HUES64 (cell line): ENCODE measurements at regions not wholly inside any gene's neighbourhood (a gene's known extent, or its start where the extent isn't known, plus 50 kb on each side); places are given as distances from the start of the nearest gene placed in this dataset.
"Not testable (repeated sequence)": the region's sequence is repeated elsewhere in the genome, so short reads cannot be mapped to it uniquely, and the experiment has no call there.

Experiments
- H3K27ac ChIP-seq: 2 replicates; pipeline ENCODE4 v1.7.0; 2013; ENCODE audit warnings: low read depth, low read length, inconsistent platforms
- H3K27me3 ChIP-seq: 2 replicates; pipeline ENCODE4 v1.6.1; 2013; ENCODE audit warnings: mild to moderate bottlenecking, low read length; ENCODE audit not compliant: insufficient read depth
- H3K36me3 ChIP-seq: 2 replicates; pipeline ENCODE4 v1.6.1; 2013; ENCODE audit warnings: mild to moderate bottlenecking, low read length; ENCODE audit not compliant: insufficient read depth
- H3K4me1 ChIP-seq: 2 replicates; pipeline ENCODE4 v1.6.1; 2013; ENCODE audit warnings: mild to moderate bottlenecking, low read length, moderate library complexity; ENCODE audit not compliant: insufficient read depth
- H3K4me3 ChIP-seq: 2 replicates; pipeline ENCODE4 v1.5.1; 2013; ENCODE audit warnings: mild to moderate bottlenecking, low read length, moderate library complexity
- H3K9ac ChIP-seq: 2 replicates; pipeline ENCODE4 v1.6.1; 2013; ENCODE audit warnings: mild to moderate bottlenecking, low read depth, low read length
- H3K9me3 ChIP-seq: 2 replicates; pipeline ENCODE4 v1.6.1; 2013; ENCODE audit warnings: low read depth, low read length; ENCODE audit not compliant: insufficient read depth
- WGBS: fragments of 150-250, 120-280 bp; methylation state at CpG from one replicate; pipeline ENCODE4 v1.1.7; 2013; ENCODE audit warnings: missing lambda C conversion rate; 5-methylcytosine and 5-hydroxymethylcytosine counted together

DNA sequence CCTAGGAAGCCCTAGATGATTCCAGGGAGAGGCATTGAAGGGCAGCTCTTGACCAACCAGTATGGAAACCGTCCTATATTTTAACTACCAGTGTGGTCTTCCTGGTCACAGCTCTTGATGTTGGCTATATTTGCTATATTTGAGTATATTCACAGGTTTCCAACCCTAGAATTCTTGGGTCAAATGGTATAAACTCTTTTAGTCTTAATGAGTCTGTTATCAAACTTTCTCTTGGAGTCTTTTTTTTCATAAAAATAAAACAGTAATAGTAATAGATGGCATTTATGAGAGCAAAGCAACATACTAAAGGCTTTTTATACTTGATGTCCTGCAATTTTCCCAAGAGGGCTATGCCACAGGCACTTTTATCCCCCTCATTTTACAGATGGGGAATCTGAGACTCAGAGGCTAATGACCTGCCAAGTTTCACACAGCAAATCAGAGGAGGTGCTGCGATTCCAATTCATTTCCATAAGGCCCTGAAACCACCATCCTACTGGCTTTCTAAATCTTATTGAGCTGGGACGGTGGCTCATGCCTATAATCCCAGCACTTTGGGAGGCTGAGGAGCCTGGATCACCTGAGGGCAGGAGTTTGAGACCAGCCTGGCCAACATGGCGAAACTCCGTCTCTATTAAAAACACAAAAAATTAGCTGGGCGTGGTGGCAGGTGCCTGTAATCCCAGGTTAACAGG is 217.2 kb upstream of the ZNF217 start:
- Histone ChIP-seq H3K9me3 (no peaks in the 10 kb centered on the region), H3K27ac (no peak overlapping the region), H3K9ac (no peak overlapping the region), H3K36me3 (no peaks in the 10 kb centered on the region), H3K4me1 (peaks cover 13% of the 10 kb centered on the region), H3K27me3 (no peaks in the 10 kb centered on the region), H3K4me3 (no peak overlapping the region)
- 83% methylated on average over 6 of the region's 6 CpGs for WGBS

DNA sequence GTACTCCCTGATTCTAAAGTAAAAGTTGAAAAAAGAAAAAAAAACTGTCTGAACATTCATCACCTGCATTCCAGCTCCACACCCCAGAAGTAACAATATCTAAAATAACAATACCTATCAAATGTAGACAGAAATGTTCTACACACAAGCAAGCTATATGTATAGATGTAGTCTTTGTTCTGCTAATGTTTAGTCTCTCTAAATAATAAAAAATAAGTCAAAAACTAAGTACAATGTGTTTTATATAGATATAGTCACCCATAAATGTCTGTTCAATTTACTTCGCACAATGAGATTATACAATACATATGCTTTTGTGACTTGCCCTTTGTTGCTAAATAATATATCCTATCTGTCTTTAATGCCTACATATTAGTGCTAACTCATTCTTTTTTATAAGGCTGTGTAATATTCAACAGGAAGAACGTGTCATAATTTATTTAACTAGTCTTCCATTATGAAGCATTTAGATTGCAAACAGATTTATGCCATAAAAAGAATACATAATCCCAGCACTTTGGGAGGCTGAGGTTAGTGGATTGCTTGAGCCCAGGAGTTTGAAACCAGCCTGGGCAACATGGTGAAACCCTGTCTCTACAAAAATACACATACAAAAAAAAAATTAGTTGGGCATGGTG is 216.2 kb upstream of the ZNF217 start:
- Histone ChIP-seq H3K4me3 (no peak overlapping the region), H3K4me1 (peaks cover 13% of the 10 kb centered on the region), H3K27me3 (no peaks in the 10 kb centered on the region), H3K27ac (no peak overlapping the region), H3K9me3 (no peaks in the 10 kb centered on the region), H3K36me3 (no peaks in the 10 kb centered on the region), H3K9ac (no peak overlapping the region)
- 100% methylated on average over 1 of the region's 2 CpGs for WGBS

DNA sequence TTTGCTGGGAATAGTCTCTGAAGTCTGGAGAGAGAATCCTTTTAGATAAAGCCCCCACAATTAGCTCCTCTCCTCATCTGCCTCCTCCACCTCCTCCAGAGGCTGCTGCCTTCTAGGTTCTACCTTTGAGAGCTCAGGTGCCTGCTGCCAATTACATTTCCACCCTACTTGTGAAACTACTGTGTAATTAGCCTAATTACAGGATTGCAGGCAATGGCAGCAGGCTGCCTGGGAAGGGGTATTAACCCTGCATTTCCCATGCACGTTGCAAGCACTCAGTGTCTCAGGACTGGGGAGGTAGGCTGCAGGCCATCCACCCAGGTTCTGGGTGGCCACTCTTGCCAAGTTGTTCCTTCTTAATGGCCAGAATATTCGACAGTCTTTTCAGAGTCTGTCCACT is 215.6 kb upstream of the ZNF217 start:
- H3K4me1 ChIP-seq: peaks cover 13% of the 10 kb centered on the region
- no peak overlapping the region for H3K4me3 ChIP-seq
- H3K9ac ChIP-seq: no peak overlapping the region
- WGBS: 34% methylated on average over 2 of the region's 2 CpGs
- no peaks in the 10 kb centered on the region for H3K9me3 ChIP-seq
- no peaks in the 10 kb centered on the region for H3K27me3 ChIP-seq
- no peaks in the 10 kb centered on the region for H3K36me3 ChIP-seq
- H3K27ac ChIP-seq: no peak overlapping the region

DNA sequence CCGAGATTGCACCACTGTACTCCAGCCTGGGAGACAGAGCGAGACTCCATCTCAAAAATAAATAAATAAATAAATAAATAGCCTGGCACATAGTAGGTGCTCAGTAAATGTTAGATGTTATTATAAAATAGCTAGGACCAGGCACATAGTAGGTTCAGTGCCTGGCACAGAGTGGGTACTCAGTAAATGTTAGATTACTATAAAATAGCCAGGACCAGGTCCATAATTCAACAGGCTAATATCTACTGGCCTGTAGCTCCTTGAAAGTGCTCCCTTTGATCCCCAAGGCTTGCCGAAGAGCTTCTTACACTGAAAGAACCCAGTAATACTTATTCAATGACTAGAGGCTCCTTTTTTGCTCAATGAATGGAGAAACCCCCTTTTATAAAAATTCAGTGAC is 215.1 kb upstream of the ZNF217 start:
- no peak overlapping the region for H3K4me3 ChIP-seq
- H3K4me1 ChIP-seq: peaks cover 13% of the 10 kb centered on the region
- no peaks in the 10 kb centered on the region for H3K27me3 ChIP-seq
- WGBS: 91% methylated on average over 2 of the region's 3 CpGs
- H3K36me3 ChIP-seq: no peaks in the 10 kb centered on the region
- H3K9me3 ChIP-seq: no peaks in the 10 kb centered on the region
- no peak overlapping the region for H3K27ac ChIP-seq
- H3K9ac ChIP-seq: no peak overlapping the region

DNA sequence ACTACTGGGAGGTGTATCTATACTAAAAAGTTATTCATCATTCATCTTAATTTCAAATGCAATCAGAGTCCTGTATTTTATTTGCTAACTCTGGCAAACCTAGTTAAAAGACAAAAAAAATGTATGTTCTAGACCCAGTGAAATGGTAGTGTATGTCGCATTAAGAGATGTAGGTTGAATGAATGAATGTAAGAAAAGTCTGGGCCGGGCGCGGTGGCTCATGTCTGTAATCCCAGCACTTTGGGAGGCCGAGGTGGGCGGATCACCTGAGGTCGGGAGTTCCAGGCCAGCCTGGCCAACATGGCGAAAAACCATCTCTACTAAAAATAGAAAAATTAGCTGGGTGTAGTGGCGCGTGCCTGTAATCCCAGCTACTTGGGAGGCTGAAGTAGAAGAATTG is 214.7 kb upstream of the ZNF217 start:
- not testable (repeated sequence) for H3K9ac ChIP-seq, H3K27me3 ChIP-seq, H3K9me3 ChIP-seq, H3K27ac ChIP-seq, H3K4me3 ChIP-seq, H3K36me3 ChIP-seq
- H3K4me1 ChIP-seq: peaks cover 13% of the 10 kb centered on the region
- WGBS: 93% methylated on average over 10 of the region's 10 CpGs

DNA sequence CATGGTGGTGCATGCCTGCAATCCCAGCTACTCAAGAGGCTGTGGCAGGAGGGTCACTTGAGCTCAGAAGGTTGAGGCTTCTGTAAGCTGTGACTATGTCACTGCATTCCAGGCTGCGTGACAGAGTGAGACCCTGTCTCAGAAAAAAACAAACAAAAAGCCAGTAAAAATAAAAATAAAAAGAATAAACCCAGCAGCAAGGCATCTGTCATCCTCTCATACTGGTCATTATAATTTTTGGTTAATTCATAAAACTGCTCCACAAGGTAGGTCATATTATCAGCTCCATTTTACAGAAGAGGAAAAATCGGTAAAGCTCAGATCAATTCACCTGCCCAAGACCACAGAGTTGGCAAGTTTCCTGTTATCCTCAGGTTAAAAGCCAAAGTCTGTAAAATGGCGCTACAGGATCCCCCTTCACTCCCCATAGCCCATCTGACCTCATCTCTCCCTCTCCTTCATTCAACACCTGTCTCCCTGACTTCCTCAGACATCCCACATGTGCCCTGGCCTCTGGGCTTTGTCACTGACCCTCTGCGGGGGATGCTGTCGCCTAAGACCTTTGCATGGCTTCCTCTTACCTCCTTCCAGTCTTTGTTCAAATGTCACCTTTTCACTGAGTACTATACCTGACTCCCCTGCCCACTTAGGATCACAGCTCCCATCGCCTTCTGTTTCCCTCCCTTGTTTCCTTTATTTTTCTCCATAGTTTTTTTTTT is 213.2 kb upstream of the ZNF217 start:
- H3K9me3 ChIP-seq: no peaks in the 10 kb centered on the region
- no peaks in the 10 kb centered on the region for H3K36me3 ChIP-seq
- peaks cover 13% of the 10 kb centered on the region for H3K4me1 ChIP-seq
- H3K9ac ChIP-seq: no peak overlapping the region
- WGBS: 87% methylated on average over 6 of the region's 6 CpGs
- no peak overlapping the region for H3K4me3 ChIP-seq
- no peaks in the 10 kb centered on the region for H3K27me3 ChIP-seq
- no peak overlapping the region for H3K27ac ChIP-seq

DNA sequence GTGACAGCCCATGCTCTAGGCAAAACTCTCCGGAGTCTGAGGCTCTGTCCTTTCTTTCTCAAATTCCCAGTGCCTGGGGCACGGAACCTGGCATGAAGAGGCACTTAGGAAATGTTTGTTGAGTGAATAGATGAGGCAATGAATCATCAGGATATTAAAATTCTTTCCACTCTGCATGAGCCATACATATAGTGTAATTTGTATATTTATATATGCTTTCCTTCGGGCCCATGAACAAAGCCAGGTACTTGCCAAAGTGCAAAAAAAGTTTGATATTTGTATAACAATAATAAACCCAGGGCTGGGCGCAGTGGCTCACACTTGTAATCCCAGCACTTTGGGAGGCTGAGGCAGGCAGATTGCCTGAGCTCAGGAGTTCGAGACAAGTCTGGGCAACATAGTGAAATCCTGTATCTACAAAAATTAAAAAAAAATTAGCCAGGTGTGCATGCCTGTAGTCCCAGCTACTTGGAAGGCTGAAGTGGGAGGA is 212.3 kb upstream of the ZNF217 start:
- H3K4me1 ChIP-seq: peaks cover 13% of the 10 kb centered on the region
- WGBS: 82% methylated on average over 4 of the region's 5 CpGs
- no peaks in the 10 kb centered on the region for H3K9me3 ChIP-seq
- H3K9ac ChIP-seq: no peak overlapping the region
- H3K27me3 ChIP-seq: no peaks in the 10 kb centered on the region
- no peak overlapping the region for H3K4me3 ChIP-seq
- H3K36me3 ChIP-seq: no peaks in the 10 kb centered on the region
- no peak overlapping the region for H3K27ac ChIP-seq

DNA sequence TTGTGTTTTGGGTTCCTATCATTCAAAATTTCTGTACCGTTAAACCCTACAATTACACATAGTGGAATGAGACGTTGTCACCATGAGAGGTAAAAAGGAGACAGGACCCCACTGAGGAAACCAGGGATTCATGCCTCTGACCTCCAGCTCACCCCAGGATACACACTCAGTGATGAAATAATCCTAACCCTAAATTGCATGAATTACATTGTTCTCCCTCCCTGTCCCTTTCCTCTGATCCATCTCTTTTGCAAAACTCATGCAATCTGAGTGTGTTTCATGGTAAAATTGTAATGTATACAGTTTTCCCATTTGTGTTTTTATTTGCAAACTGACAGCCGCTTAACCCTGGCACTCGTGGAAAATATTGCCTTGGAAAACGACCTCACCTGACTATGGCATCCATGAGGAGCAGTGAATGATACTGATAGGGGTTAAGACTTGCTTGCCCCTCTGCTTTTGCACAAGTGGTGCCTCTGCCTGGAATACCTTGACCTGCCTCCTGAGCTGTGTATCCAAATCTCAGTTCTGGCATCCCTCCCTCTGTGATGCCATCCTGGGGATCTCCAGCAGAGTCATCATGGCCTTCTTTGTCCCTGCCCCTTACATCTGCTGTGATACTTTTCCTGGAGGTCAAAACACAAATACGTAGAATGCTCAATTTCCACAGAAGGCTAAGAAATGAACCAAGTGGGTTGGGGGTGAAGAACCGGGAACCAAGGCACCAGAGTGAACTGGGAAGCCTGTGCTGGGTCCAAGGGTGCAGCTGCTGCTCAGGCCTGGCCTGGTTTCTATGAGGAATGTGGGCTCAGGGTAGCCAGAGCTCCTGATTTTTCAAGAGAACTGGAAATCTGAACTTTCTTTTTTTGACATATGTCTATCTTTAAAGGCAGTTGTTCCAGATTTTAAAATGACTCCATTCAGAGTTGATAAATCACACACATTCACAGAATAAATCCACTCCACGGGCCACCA is 211.6 kb upstream of the ZNF217 start:
- H3K4me1 ChIP-seq: peaks cover 11% of the 10 kb centered on the region
- H3K4me3 ChIP-seq: no peak overlapping the region
- 88% methylated on average over 7 of the region's 8 CpGs for WGBS
- H3K27ac ChIP-seq: no peak overlapping the region
- no peak overlapping the region for H3K9ac ChIP-seq
- no peaks in the 10 kb centered on the region for H3K9me3 ChIP-seq
- no peaks in the 10 kb centered on the region for H3K27me3 ChIP-seq
- H3K36me3 ChIP-seq: no peaks in the 10 kb centered on the region

DNA sequence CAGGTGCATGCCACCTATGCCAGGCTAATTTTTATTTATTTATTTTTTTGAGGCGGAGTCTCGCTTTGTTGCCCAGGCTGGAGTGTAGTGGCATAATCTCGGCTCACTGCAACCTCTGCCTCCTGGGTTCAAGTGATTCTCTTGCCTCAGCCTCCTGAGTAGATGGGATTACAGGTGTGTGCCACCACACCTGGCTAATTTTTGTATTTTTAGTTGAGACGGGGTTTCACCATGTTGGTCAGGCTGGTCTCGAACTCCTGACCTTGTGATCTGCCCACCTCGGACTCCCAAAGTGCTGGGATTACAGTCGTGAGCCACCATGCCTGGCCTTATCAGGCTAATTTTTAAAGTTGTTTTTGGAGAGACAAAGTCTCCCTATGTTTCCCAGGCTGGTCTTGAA is 210.7 kb upstream of the ZNF217 start:
- not testable (repeated sequence) for H3K4me1 ChIP-seq, H3K27ac ChIP-seq, H3K4me3 ChIP-seq, H3K36me3 ChIP-seq, H3K9ac ChIP-seq, H3K9me3 ChIP-seq, H3K27me3 ChIP-seq
- 95% methylated on average over 7 of the region's 7 CpGs for WGBS

DNA sequence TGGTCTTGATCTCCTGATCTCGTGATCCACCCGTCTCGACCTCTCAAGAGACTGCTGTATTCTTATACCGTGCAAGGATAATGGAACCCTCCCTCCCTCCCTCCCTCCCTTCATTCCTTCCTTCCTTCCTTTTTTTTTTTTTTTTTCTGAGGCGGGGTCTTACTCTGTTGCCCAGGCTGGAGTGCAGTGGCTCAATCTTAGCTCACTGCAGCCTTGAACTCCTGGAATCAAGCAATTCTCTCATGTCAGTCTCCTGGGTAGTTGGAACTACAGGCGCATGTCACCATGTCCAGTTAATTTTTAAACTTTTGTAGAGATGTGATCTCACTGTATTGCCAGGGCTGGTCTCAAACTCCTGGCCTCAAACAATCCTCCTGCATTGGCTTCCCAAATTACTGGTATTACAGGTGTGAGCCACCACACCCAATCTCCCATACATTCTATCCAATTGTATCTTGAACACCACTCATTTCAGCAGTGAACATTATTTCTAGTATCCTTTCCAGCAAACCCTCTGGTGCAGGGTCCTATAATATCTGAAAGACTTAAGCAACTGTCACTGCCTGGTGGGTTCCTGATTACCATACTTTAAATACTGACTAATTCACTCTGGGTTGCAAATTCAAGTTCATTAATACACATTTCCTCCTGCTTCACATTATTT is 210.0 kb upstream of the ZNF217 start:
- H3K9me3 ChIP-seq: no peaks in the 10 kb centered on the region
- H3K9ac ChIP-seq: no peak overlapping the region
- H3K27ac ChIP-seq: no peak overlapping the region
- WGBS: 95% methylated on average over 6 of the region's 6 CpGs
- no peaks in the 10 kb centered on the region for H3K27me3 ChIP-seq
- no peaks in the 10 kb centered on the region for H3K4me1 ChIP-seq
- H3K36me3 ChIP-seq: no peaks in the 10 kb centered on the region
- no peak overlapping the region for H3K4me3 ChIP-seq
